ENCODE measurements at regions not wholly inside any gene's neighbourhood (a gene's known extent, or its start where the extent isn't known, plus 50 kb on each side); places are given as distances from the start of the nearest gene placed in this dataset.

- H3K4me3 ChIP-seq (ENCODE audit: extremely low read depth in 1 of 4, insufficient read depth in 2 of 4, low read depth in 3 of 4, low read length in 4 of 4), result no peak overlapping the region
- H3K9me3 ChIP-seq (ENCODE audit: insufficient read depth in 2 of 2, low read depth in 1 of 2, low read length in 1 of 2), result no peaks in the 10 kb centered on the region
- H4K91ac ChIP-seq (replicated peaks; ENCODE audit: insufficient read length, low read length), result no peak overlapping the region
- no peaks in the 10 kb centered on the region for H3K4me1 ChIP-seq (replicated peaks in 1 of 4; ENCODE audit: control insufficient read depth in 3 of 4, insufficient read depth in 4 of 4, low read length in 3 of 4)
- no peak overlapping the region for H2AK5ac ChIP-seq (ENCODE audit: low read depth, low read length)
- H3K27me3 ChIP-seq (replicated peaks in 1 of 4; ENCODE audit: control insufficient read depth in 3 of 4, extremely low read depth in 1 of 4, insufficient read depth in 3 of 4, low read length in 3 of 4), result no peaks in the 10 kb centered on the region
- no peak overlapping the region for H3K18ac ChIP-seq (ENCODE audit: extremely low read depth, low read length)
- no peak overlapping the region for H3K9ac ChIP-seq (replicated peaks in 1 of 4; ENCODE audit: extremely low read depth in 1 of 4, low read depth in 3 of 4, low read length in 3 of 4)
- H3K14ac ChIP-seq (ENCODE audit: insufficient read length), result no peak overlapping the region
- H3K27ac ChIP-seq (ENCODE audit: low read depth, low read length), result no peak overlapping the region
- DNase-seq (ENCODE audit: low read depth in 1 of 2, low spot score in 2 of 2) (no peak), FAIRE-seq (no peak)
- CTCF ChIA-PET (ENCODE audit: partially characterized antibody), result no interaction called here
- H3K23me2 ChIP-seq (ENCODE audit: low read depth, low read length), result no peaks in the 10 kb centered on the region
- H2BK20ac ChIP-seq (ENCODE audit: low read length), result no peak overlapping the region
- no peak overlapping the region for H4K8ac ChIP-seq (ENCODE audit: extremely low read depth, insufficient read depth, low read length)
- no peaks in the 10 kb centered on the region for H3K36me3 ChIP-seq (ENCODE audit: control insufficient read depth in 2 of 4, insufficient read depth in 4 of 4, low read length in 3 of 4)
- no peak overlapping the region for H3K4ac ChIP-seq (replicated peaks; ENCODE audit: insufficient read length, low read depth, low read length)
- H3K23ac ChIP-seq (ENCODE audit: insufficient read length), result no peak overlapping the region
- TF ChIP-seq ASH2L (IDR thresholded peaks at IDR 0.05; ENCODE audit: low read length) (no peak), CEBPB (IDR thresholded peaks at IDR 0.05; ENCODE audit: low read depth, low read length) (peak; percentile 30; the same call in 1 of the 2 replicates), YY1 (IDR thresholded peaks at IDR 0.05; ENCODE audit: low read depth, low read length) (no peak), SP4 (IDR thresholded peaks at IDR 0.05; ENCODE audit: low read length) (no peak), NANOG (IDR thresholded peaks at IDR 0.05; ENCODE audit: insufficient read depth, low read depth, low read length, poor library complexity, severe bottlenecking) (no peak), SIX5 (IDR thresholded peaks at IDR 0.05; ENCODE audit: low read depth, low read length) (no peak), TAF7 (optimal IDR thresholded peaks at IDR 0.05; ENCODE audit: borderline replicate concordance, low read depth, low read length) (no peak)
- POLR2A ChIA-PET (ENCODE audit: partially characterized antibody), result no interaction called here
- H4K20me1 ChIP-seq (replicated peaks in 1 of 2; ENCODE audit: control insufficient read depth in 1 of 2, insufficient read depth in 2 of 2, low read length in 2 of 2), result no peaks in the 10 kb centered on the region
- H3K79me1 ChIP-seq (ENCODE audit: low read depth, low read length), result no peaks in the 10 kb centered on the region
- H3K4me2 ChIP-seq (ENCODE audit: insufficient read depth in 1 of 2, low read depth in 2 of 2, low read length in 2 of 2), result no peak overlapping the region
- WGBS, 2 experiments (ENCODE audit: extremely low coverage in 1 of 2, insufficient coverage in 1 of 2, insufficient read length in 1 of 2, insufficient replicate concordance in 2 of 2, low coverage in 1 of 2, low lambda C conversion rate in 2 of 2, missing lambda C conversion rate in 1 of 2), result 90% methylated on average over 2 of the region's 2 CpGs; no CpG with 5 or more reads in 1 of the 2 experiments
- H2BK120ac ChIP-seq (replicated peaks; ENCODE audit: low read depth, low read length), result no peak overlapping the region
- H2AFZ ChIP-seq (ENCODE audit: low read length), result no peak overlapping the region
- no peak overlapping the region for H4K5ac ChIP-seq (ENCODE audit: insufficient read length, low read depth, low read length)
- no peaks in the 10 kb centered on the region for H3K79me2 ChIP-seq (ENCODE audit: control insufficient read depth in 1 of 2, insufficient read depth in 2 of 2, low read length in 2 of 2)
- H3K56ac ChIP-seq (replicated peaks; ENCODE audit: insufficient read length, low read depth, low read length), result no peak overlapping the region
- H2BK12ac ChIP-seq (ENCODE audit: low read depth, low read length), result no peak overlapping the region
- no peak overlapping the region for H2BK15ac ChIP-seq (ENCODE audit: low read length)
- H2BK5ac ChIP-seq (ENCODE audit: low read depth, low read length), result no peak overlapping the region
Measured at GRCh38 chr5:11985993-11986392, 81.7 kb upstream of the CTNND2 start.

All from H1 (cell line).